ENCODE measurements at regions not wholly inside any gene's neighbourhood (a gene's known extent, or its start where the extent isn't known, plus 50 kb on each side); places are given as distances from the start of the nearest gene placed in this dataset.
A peak's percentile ranks its signal among the peaks of the same experiment; 100 is the strongest.

- no peak for DNase-seq
Measured at GRCh38 chr1:228923973-228924686, 188.9 kb downstream of the RHOU start.

- DNase-seq: no peak
Measured at GRCh38 chr1:228925691-228926090, 190.4 kb downstream of the RHOU start.

- DNase-seq: no peak
Measured at GRCh38 chr1:228927421-228927820, 192.1 kb downstream of the RHOU start.

GRCh38 chr1:228927946-228928898, 192.9 kb downstream of the RHOU start:
- no peak for DNase-seq

GRCh38 chr1:228929476-228930027, 194.3 kb downstream of the RHOU start:
- no peak for DNase-seq

GRCh38 chr1:228930479-228930957, 195.2 kb downstream of the RHOU start:
- DNase-seq: no peak

- no peak for DNase-seq
Measured at GRCh38 chr1:228933753-228934152, 198.5 kb downstream of the RHOU start.

GRCh38 chr1:228935198-228935663, 200.0 kb downstream of the RHOU start:
- no peak for DNase-seq

GRCh38 chr1:228935855-228936727, 200.8 kb downstream of the RHOU start:
- peak; percentile 17 for DNase-seq

- DNase-seq: no peak
Measured at GRCh38 chr1:228936881-228937280, 201.6 kb downstream of the RHOU start.

- no peak for DNase-seq
Measured at GRCh38 chr1:228937351-228937750, 202.1 kb downstream of the RHOU start.

- DNase-seq: no peak
Measured at GRCh38 chr1:228937851-228938536, 202.7 kb downstream of the RHOU start.

GRCh38 chr1:228938537-228938901, 203.2 kb downstream of the RHOU start:
- peak; percentile 52 for DNase-seq

GRCh38 chr1:228939001-228939691, 203.9 kb downstream of the RHOU start:
- DNase-seq: no peak

- no peak for DNase-seq
Measured at GRCh38 chr1:228939881-228940392, 204.7 kb downstream of the RHOU start.

- no peak for DNase-seq
Measured at GRCh38 chr1:228940526-228940925, 205.2 kb downstream of the RHOU start.

GRCh38 chr1:228940926-228941325, 205.6 kb downstream of the RHOU start:
- DNase-seq: no peak

- no peak for DNase-seq
Measured at GRCh38 chr1:228941666-228942065, 206.4 kb downstream of the RHOU start.

- DNase-seq: no peak
Measured at GRCh38 chr1:228943436-228943835, 208.2 kb downstream of the RHOU start.

GRCh38 chr1:228944296-228944695, 209.0 kb downstream of the RHOU start:
- DNase-seq: no peak

GRCh38 chr1:228944935-228945371, 209.7 kb downstream of the RHOU start:
- no peak for DNase-seq
